Cardiac fibroblast (primary cell): ENCODE measurements at regions not wholly inside any gene's neighbourhood (a gene's known extent, or its start where the extent isn't known, plus 50 kb on each side); places are given as distances from the start of the nearest gene placed in this dataset.
"Not testable (repeated sequence)": the region's sequence is repeated elsewhere in the genome, so short reads cannot be mapped to it uniquely, and the experiment has no call there.

ENCODE experiments used
- DNase-seq, 2 donors: peaks; one replicate each; pipeline versions ENCODE4 v3.0.0 to v3.0.0-alpha.2; 2010; ENCODE audit warnings: low read depth in 2 of 2
- H3K4me3 ChIP-seq, 2 donors: replicated peaks in 1 of 2; 1 replicate in 1 of 2; 2 replicates in 1 of 2; pipeline ENCODE4 v1.5.1; 2011; ENCODE audit warnings: low read depth in 2 of 2, low read length in 2 of 2, mild to moderate bottlenecking in 2 of 2, moderate library complexity in 1 of 2
- TF ChIP-seq, protein P1 (sequence below): IDR thresholded peaks from one replicate; pipeline ENCODE4 v1.5.1; 2011; ENCODE audit warnings: low read depth, mild to moderate bottlenecking, low read length, inconsistent platforms

DNA sequence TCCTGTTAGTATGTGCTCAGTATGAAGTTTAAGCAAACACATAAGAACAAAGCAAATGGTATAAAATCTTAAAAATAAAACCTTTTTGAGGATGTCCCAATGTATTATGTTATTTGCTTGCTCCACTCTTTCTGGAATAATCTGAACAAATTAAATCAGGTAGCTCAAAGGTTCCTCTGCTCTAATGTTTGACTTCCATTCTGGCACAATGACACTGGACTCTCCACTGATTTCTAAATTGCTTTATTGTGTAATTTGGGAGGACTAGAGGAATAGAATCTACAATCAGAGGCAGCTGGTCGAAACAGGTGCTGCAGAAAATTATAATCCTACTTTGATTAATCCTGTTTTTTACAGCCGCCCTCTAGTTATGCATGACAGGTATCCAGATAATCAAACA lies 523.7 kb upstream of the FOXG1 start:
- TF ChIP-seq, protein P1, sequence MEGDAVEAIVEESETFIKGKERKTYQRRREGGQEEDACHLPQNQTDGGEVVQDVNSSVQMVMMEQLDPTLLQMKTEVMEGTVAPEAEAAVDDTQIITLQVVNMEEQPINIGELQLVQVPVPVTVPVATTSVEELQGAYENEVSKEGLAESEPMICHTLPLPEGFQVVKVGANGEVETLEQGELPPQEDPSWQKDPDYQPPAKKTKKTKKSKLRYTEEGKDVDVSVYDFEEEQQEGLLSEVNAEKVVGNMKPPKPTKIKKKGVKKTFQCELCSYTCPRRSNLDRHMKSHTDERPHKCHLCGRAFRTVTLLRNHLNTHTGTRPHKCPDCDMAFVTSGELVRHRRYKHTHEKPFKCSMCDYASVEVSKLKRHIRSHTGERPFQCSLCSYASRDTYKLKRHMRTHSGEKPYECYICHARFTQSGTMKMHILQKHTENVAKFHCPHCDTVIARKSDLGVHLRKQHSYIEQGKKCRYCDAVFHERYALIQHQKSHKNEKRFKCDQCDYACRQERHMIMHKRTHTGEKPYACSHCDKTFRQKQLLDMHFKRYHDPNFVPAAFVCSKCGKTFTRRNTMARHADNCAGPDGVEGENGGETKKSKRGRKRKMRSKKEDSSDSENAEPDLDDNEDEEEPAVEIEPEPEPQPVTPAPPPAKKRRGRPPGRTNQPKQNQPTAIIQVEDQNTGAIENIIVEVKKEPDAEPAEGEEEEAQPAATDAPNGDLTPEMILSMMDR: no peak

DNA sequence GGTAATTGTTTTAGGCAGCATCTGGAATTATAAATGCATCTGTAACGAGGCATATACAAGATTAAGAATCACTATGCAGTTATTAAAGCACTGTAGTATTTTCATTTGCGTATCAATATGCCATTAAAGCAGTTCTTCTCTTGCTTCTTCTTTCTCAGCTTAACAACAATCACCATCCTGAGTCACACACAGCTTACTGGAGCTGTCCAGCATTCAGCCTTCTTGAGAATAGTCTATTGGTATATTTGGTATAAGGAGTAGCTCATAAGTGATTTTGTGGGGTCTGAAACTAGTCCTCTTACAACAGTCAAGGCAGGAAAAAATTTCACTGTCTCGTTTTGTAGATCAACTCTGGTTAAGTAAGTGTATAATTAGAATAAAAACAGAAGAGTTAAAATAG lies 523.0 kb upstream of the FOXG1 start:
- TF ChIP-seq, protein P1: no peak
- peak; percentile 1 to 31 for DNase-seq
- H3K4me3 ChIP-seq: no peak overlapping the region

More for the DNA sequence above, 523.7 kb upstream of the FOXG1 start:
- no peak overlapping the region for H3K4me3 ChIP-seq
- DNase-seq: no peak

DNA sequence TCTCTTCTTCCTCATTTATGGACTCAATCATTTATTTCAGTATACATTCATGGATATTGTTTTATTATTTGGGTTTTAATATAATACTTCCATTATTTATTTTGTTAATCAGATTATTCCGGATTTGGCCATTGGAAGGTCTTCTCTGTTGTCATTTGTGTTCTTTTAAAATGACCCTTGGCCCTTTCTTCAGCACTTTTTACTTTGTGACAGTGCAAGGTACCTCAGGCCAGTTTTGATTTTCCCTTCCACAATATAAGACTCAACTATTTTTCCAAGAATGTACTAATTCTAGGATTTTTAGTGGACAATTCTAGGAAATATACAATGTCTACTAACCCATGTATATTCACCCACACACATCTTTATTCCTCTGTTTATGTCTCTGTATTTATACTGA lies 521.4 kb upstream of the FOXG1 start:
- DNase-seq: no peak
- H3K4me3 ChIP-seq: no peak overlapping the region
- TF ChIP-seq, protein P1: no peak

DNA sequence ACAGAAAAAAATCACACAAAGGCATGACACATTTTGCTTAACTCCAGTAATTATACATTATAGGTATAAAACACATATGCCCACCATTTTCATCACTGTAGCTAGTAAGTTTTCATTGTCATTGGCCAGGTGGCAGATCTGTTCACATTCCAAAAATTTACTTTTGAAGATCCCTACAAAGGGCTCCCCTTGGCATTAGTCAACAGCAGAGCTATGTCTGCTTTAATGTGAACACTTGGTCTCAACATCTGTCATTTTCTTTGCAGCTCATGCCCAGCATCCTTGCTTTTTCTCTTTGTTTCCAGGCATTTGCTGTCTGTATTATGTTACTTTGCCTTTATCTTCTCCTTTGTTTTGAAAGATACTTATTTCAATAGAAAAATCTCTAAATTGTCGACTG lies 519.1 kb upstream of the FOXG1 start:
- H3K4me3 ChIP-seq: no peak overlapping the region
- no peak for DNase-seq
- TF ChIP-seq, protein P1: no peak

DNA sequence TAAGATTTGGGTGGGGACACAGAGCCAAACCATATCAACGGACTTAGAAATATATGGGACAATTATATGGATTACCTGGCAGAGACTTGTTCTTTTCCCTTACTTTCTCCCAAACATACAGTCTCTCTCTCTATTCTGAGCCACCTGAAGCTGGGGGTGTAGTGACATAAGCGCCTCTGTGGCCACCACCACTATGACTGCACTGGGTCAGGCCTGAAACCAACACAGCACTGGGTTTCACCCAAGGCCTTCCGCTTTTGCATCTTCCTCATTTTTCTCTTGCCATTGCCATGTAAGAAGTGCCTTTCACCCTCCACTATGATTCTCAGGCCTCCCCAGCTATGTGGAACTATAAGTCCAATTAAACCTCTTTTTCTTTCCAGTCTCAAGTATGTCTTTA lies 514.5 kb upstream of the FOXG1 start:
- not testable (repeated sequence) for DNase-seq, H3K4me3 ChIP-seq

DNA sequence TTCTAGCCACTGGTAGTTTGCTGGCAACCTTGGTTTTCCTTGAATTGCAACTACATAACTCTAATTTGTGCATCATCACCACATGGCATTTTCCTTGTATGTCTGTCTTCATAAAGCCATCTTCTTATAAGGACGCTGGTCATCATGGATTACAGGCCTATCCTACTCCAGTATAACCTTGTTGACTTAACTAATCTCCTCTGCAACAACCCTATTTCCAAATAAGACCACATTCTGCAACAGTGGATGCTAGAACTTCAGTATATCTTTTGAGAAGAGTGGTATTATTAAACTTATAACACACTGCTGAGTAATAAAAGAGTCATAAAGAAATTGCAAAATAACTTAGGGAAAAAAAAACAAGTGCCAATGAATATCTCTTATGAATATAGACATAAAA lies 511.8 kb upstream of the FOXG1 start:
- TF ChIP-seq, protein P1: no peak
- no peak overlapping the region for H3K4me3 ChIP-seq
- peak in 1 of 2 donors; percentile 43 for DNase-seq

DNA sequence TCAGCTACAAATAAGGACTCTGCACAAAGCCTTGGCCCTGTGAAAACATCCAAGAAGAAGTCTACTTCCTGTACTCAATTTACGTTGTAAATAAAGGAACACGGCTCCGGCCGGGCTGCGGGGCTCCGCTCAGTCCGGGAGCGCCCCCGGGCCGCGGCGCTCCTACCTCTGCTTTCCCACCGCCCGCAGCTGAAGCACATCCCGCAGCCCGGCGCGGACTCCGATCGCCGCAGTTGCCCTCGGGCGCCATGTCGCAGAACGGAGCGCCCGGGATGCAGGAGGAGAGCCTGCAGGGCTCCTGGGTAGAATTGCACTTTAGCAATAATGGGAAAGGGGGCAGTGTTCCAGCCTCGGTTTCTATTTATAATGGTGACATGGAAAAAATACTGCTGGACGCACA lies 502.3 kb upstream of the FOXG1 start:
- peak overlapping the region in 1 of 2 donors; percentile 32 for H3K4me3 ChIP-seq
- DNase-seq: peak; percentile 5
- TF ChIP-seq, protein P1: no peak
